PC-9 (cell line): ENCODE measurements at regions not wholly inside any gene's neighbourhood (a gene's known extent, or its start where the extent isn't known, plus 50 kb on each side); places are given as distances from the start of the nearest gene placed in this dataset.

Experiments used
- EZH2 ChIP-seq: fragments of 200-600 bp; sonication (generic); IDR thresholded peaks from 2 replicates; pipeline ENCODE4 v1.8.0; 2017; ENCODE audit warnings: antibody characterized with exemption, low read depth
- TF ChIP-seq, protein P1 (sequence below): fragments of 200-600 bp; sonication (generic); conservative IDR thresholded peaks from 2 replicates; pipeline ENCODE4 v1.6.1; 2017; ENCODE audit warnings: mixed run types, antibody characterized with exemption, mild to moderate bottlenecking, moderate library complexity

DNA sequence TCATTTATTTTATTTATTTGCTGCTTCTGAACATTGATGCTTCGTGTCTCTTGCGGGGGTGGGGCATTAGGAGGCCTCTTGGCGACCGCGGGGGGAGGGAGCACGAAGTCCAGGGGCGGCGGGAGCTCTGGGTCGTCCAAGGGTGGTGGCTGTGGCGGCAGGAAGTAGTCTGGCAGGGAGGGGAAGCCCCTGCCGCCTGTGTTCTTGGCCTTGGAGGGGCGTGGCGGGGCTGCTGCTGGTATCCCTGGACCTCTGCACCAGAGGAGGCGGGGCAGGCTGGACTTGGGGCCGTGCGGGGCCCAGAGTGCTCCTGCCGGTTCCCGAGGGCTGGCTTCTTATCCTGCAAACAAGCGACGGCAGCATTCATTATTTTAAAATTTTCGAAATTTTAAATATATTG is 70.5 kb upstream of the ABI1 start:
- TF ChIP-seq, protein P1, sequence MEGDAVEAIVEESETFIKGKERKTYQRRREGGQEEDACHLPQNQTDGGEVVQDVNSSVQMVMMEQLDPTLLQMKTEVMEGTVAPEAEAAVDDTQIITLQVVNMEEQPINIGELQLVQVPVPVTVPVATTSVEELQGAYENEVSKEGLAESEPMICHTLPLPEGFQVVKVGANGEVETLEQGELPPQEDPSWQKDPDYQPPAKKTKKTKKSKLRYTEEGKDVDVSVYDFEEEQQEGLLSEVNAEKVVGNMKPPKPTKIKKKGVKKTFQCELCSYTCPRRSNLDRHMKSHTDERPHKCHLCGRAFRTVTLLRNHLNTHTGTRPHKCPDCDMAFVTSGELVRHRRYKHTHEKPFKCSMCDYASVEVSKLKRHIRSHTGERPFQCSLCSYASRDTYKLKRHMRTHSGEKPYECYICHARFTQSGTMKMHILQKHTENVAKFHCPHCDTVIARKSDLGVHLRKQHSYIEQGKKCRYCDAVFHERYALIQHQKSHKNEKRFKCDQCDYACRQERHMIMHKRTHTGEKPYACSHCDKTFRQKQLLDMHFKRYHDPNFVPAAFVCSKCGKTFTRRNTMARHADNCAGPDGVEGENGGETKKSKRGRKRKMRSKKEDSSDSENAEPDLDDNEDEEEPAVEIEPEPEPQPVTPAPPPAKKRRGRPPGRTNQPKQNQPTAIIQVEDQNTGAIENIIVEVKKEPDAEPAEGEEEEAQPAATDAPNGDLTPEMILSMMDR, result no peak
- TF ChIP-seq EZH2, result no peak
